Fibroblast of lung (primary cell): ENCODE measurements at regions not wholly inside any gene's neighbourhood (a gene's known extent, or its start where the extent isn't known, plus 50 kb on each side); places are given as distances from the start of the nearest gene placed in this dataset.
A peak's percentile ranks its signal among the peaks of the same experiment; 100 is the strongest.
"Not testable (repeated sequence)": the region's sequence is repeated elsewhere in the genome, so short reads cannot be mapped to it uniquely, and the experiment has no call there.

Source experiments
- DNase-seq, 2 donors: peaks; one replicate each; pipeline versions ENCODE4 v3.0.0 to v3.0.0-alpha.2; 2010; ENCODE audit warnings: low read depth in 2 of 2
- H2AFZ ChIP-seq: 2 replicates; pipeline ENCODE4 v1.5.1; 2012; ENCODE audit warnings: low read length, control low read depth, inconsistent platforms
- H3K27ac ChIP-seq: 2 replicates; pipeline ENCODE4 v1.5.1; 2011; ENCODE audit warnings: low read length, control low read depth; ENCODE audit not compliant: insufficient read depth
- H3K27me3 ChIP-seq: 2 replicates; pipeline ENCODE4 v1.5.1; 2011; ENCODE audit warnings: mild to moderate bottlenecking, low read length; ENCODE audit not compliant: control insufficient read depth, insufficient read depth
- H3K36me3 ChIP-seq: 2 replicates; pipeline ENCODE4 v1.5.1; 2011; ENCODE audit warnings: low read length; ENCODE audit not compliant: control insufficient read depth, insufficient read depth
- H3K4me1 ChIP-seq: 2 replicates; pipeline ENCODE4 v1.5.1; 2011; ENCODE audit warnings: low read length; ENCODE audit not compliant: control insufficient read depth, insufficient read depth; ENCODE audit errors: extremely low read depth
- H3K4me2 ChIP-seq: 2 replicates; pipeline ENCODE4 v1.5.1; 2011; ENCODE audit warnings: low read length, control low read depth; ENCODE audit not compliant: insufficient read depth; ENCODE audit errors: extremely low read depth
- H3K4me3 ChIP-seq, 4 experiments: fragments of 200-600 bp in 1 of 4; sonication (generic) in 1 of 4; replicated peaks in 1 of 4; 2 replicates each; pipeline ENCODE4 v1.5.1; 2011 to 2016; ENCODE audit warnings: low read length in 4 of 4, low read depth in 3 of 4, mild to moderate bottlenecking in 3 of 4, control low read depth in 2 of 4, inconsistent platforms in 1 of 4, mixed read lengths in 1 of 4; ENCODE audit not compliant: insufficient read depth in 1 of 4; ENCODE audit errors: control extremely low read depth in 1 of 4
- H3K79me2 ChIP-seq: 2 replicates; pipeline ENCODE4 v1.5.1; 2012; ENCODE audit warnings: mild to moderate bottlenecking, low read length, inconsistent platforms; ENCODE audit not compliant: control insufficient read depth, insufficient read depth
- H3K9ac ChIP-seq: 2 replicates; pipeline ENCODE4 v1.5.1; 2011; ENCODE audit warnings: mild to moderate bottlenecking, low read length, control low read depth; ENCODE audit not compliant: insufficient read depth
- H3K9me3 ChIP-seq: 2 replicates; pipeline ENCODE4 v1.5.1; 2012; ENCODE audit warnings: low read depth, low read length; ENCODE audit not compliant: control insufficient read depth, insufficient read depth
- H4K20me1 ChIP-seq: 2 replicates; pipeline ENCODE4 v1.5.1; 2011; ENCODE audit warnings: low read length; ENCODE audit not compliant: control insufficient read depth, insufficient read depth; ENCODE audit errors: extremely low read depth
- EZH2 ChIP-seq: IDR thresholded peaks from 2 replicates; pipeline ENCODE4 v1.5.1; 2012; ENCODE audit warnings: low read length, control low read depth, mild to moderate bottlenecking; ENCODE audit errors: missing control alignments
- TF ChIP-seq, protein P1 (sequence below), 2 donors: IDR thresholded peaks in 1 of 2; conservative IDR thresholded peaks in 1 of 2; 1 replicate in 1 of 2; 2 replicates in 1 of 2; pipeline ENCODE4 v1.5.1; 2011 to 2012; ENCODE audit warnings: low read length in 2 of 2, control low read depth in 1 of 2, inconsistent platforms in 1 of 2, low read depth in 1 of 2, mild to moderate bottlenecking in 1 of 2

DNA sequence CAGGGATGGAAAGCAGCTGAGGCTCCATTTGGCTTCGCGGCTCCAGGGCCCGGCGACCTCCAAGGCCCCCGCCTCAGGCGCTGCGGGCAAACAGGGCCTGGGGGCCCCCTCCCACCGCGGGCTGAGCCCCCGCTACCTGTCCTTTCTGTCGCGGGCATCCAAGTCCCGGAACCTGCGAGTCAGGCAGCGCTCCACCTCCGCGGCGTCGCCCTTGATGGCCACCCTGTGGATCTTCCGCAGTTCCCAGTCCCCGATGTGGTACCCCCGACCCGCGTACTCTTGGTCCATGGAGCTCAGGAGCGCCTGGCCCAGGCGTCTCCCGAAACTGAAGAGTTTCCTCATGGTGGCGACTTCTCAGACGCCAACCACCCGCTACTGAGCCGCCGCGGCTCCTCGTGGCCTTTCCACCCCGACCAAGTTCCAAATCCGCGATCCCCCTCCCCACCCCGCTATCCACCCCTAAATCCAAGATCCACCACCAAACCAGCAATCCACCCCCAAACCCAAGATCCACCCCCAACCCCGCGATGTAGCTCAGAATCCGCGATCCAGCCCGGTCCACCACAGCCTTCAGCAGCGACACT is 86.5 kb upstream of the CCDC180 start:
- Histone ChIP-seq H3K79me2 (no peaks in the 10 kb centered on the region), H3K9me3 (no peaks in the 10 kb centered on the region), H3K27ac (no peak overlapping the region), H2AFZ (no peak overlapping the region), H3K36me3 (no peaks in the 10 kb centered on the region), H3K27me3 (peaks cover 6% of the 10 kb centered on the region), H3K4me3 (peak overlapping the region in 2 of 4 experiments; percentile 12 to 30), H3K4me1 (no peaks in the 10 kb centered on the region), H4K20me1 (no peaks in the 10 kb centered on the region), H3K9ac (no peak overlapping the region), H3K4me2 (peak overlapping the region; percentile 66)
- TF ChIP-seq, protein P1, sequence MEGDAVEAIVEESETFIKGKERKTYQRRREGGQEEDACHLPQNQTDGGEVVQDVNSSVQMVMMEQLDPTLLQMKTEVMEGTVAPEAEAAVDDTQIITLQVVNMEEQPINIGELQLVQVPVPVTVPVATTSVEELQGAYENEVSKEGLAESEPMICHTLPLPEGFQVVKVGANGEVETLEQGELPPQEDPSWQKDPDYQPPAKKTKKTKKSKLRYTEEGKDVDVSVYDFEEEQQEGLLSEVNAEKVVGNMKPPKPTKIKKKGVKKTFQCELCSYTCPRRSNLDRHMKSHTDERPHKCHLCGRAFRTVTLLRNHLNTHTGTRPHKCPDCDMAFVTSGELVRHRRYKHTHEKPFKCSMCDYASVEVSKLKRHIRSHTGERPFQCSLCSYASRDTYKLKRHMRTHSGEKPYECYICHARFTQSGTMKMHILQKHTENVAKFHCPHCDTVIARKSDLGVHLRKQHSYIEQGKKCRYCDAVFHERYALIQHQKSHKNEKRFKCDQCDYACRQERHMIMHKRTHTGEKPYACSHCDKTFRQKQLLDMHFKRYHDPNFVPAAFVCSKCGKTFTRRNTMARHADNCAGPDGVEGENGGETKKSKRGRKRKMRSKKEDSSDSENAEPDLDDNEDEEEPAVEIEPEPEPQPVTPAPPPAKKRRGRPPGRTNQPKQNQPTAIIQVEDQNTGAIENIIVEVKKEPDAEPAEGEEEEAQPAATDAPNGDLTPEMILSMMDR (conservative IDR thresholded peaks at IDR 0.05 in 1 of 2, IDR thresholded peaks at IDR 0.05 in 1 of 2; ENCODE audit: low read depth in 1 of 2, low read length in 2 of 2): no peak
- peak; percentile 71 for TF ChIP-seq EZH2
- DNase-seq: no peak

DNA sequence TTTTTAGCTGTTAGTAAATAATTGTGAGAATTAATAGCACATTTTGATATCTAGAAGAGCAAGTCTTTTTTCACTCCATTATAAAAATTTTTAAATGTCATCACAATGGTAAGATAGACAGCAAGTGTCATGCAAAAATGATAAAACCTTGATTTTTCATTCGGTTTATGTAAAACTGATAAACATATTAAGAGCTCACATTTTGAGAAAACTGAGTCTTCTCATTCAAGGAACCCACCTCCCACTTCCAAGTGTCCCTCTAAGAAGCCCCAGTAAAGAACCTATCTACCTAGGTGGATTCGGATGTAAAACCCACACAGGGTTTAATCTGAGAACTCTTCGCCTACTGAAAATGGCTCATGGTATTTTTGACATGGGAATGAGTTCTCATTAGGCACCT is 87.1 kb upstream of the CCDC180 start:
- not testable (repeated sequence) for H3K27me3 ChIP-seq, H3K4me2 ChIP-seq, H2AFZ ChIP-seq, H3K27ac ChIP-seq, H4K20me1 ChIP-seq, DNase-seq, H3K9ac ChIP-seq, H3K4me3 ChIP-seq, H3K79me2 ChIP-seq, H3K9me3 ChIP-seq, H3K36me3 ChIP-seq, H3K4me1 ChIP-seq

DNA sequence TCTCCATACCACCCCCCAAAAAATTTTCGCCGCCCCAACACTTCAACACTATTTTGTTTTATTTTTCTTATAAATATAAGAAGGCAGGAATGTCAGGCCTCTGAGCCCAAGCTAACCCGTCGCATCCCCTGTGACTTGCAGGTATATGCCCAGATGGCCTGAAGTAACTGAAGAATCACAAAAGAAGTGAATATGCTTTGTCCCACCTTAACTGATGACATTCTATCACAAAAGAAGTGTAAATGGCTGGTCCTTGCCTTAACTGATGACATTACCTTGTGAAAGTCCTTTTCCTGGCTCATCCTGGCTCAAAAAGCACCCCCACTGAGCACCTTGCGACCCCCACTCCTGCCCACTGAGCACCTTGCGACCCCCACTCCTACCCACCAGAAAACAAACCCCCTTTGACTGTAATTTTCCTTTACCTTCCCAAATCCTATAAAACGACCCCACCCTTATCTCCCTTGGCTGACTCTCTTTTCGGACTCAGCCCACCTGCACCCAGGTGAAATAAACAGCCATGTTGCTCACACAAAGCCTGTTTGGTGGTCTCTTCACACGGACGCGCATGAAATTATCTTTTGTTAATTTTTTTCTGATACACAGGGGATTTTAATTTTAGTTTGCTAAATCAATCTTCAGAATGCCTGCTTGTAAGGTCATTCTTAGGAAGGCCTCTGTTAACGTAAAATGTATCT is 87.9 kb upstream of the CCDC180 start:
- DNase-seq, H3K27ac ChIP-seq, H2AFZ ChIP-seq, H3K4me2 ChIP-seq, H3K4me3 ChIP-seq, H3K9me3 ChIP-seq, H4K20me1 ChIP-seq, H3K9ac ChIP-seq, H3K27me3 ChIP-seq, H3K4me1 ChIP-seq, H3K79me2 ChIP-seq, H3K36me3 ChIP-seq: not testable (repeated sequence)

DNA sequence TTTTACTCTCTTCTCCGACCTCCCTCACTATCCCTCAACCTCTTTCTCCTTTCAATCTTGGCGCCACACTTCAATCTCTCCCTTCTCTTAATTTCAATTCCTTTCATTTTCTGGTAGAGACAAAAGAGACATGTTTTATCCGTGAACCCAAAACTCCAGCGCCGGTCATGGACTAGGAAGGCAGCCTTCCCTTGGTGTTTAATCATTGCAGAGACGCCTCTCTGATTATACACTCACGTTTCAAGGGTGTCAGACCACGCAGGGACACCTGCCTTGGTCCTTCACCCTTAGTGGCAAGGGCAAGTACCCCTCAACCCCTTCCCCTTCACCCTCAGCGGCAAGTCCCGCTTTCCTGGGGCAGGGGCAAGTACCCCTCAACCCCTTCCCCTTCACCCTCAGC is 92.3 kb upstream of the CCDC180 start:
- H3K27ac ChIP-seq, H3K9me3 ChIP-seq, H3K36me3 ChIP-seq, DNase-seq, H4K20me1 ChIP-seq, H3K4me3 ChIP-seq, H3K9ac ChIP-seq, H3K4me2 ChIP-seq, H3K79me2 ChIP-seq, H3K4me1 ChIP-seq, H3K27me3 ChIP-seq, H2AFZ ChIP-seq: not testable (repeated sequence)

DNA sequence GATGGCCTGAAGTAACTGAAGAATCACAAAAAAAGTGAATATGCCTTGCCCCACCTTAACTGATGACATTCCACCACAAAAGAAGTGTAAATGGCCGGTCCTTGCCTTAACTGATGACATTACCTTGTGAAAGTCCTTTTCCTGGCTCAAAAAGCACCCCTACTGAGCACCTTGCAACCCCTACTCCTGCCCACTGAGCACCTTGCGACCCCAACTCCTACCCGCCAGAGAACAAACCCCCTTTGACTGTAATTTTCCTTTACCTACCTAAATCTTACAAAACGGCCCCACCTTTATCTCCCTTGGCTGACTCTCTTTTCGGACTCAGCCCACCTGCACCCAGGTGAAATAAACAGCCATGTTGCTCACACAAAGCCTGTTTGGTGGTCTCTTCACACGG is 92.9 kb upstream of the CCDC180 start:
- not testable (repeated sequence) for H3K9ac ChIP-seq, H3K36me3 ChIP-seq, H2AFZ ChIP-seq, H3K27ac ChIP-seq, H3K9me3 ChIP-seq, H3K4me3 ChIP-seq, H3K4me1 ChIP-seq, DNase-seq, H3K4me2 ChIP-seq, H3K79me2 ChIP-seq, H3K27me3 ChIP-seq, H4K20me1 ChIP-seq

DNA sequence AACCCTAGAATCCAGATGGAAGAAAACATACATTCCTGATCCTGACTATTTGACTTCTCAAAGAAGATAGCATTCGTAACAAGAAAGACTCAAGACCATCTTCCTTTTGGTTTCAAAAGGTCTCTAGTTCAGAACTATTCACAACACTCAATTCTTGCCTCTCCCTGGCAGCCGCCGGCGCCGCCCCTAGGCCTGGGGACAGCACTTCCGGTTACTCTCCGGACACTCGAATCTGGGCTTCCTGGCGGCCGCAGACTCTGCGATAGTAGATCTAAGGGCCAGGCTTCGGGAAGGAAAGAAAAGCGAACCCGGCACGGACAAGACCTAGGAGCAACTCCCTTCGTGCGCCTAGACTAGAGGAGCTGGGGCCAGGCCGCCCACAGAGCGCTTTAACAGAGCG is 107.8 kb upstream of the CCDC180 start:
- H3K4me3 ChIP-seq, H3K27ac ChIP-seq, H3K9ac ChIP-seq, H3K79me2 ChIP-seq, H3K27me3 ChIP-seq, H3K9me3 ChIP-seq, H3K36me3 ChIP-seq, H3K4me1 ChIP-seq, H4K20me1 ChIP-seq, DNase-seq, H2AFZ ChIP-seq, H3K4me2 ChIP-seq: not testable (repeated sequence)
